Activated gamma-delta T cell treated with anti-CD3 and anti-CD28 coated beads, Interleukin-2, amount 50 U/mL, for 16 hours (primary cell): ENCODE measurements at regions not wholly inside any gene's neighbourhood (a gene's known extent, or its start where the extent isn't known, plus 50 kb on each side); places are given as distances from the start of the nearest gene placed in this dataset.
A peak's percentile ranks its signal among the peaks of the same experiment; 100 is the strongest.
"Not testable (repeated sequence)": the region's sequence is repeated elsewhere in the genome, so short reads cannot be mapped to it uniquely, and the experiment has no call there.

ENCODE experiments used
- DNase-seq: peaks from one replicate; pipeline ENCODE4 v3.0.0-alpha.2; 2020; ENCODE audit warnings: low read depth

- no peak for DNase-seq
These were observed 76.3 kb downstream of the DRAM2 start for GRCh38 chr1:111063595-111063994.

GRCh38 chr1:111062624-111063023, 77.3 kb downstream of the DRAM2 start:
- DNase-seq, result no peak

- no peak for DNase-seq
These were observed 77.8 kb downstream of the DRAM2 start for GRCh38 chr1:111062081-111062480.

- DNase-seq, result no peak
These were observed 85.2 kb downstream of the DRAM2 start for GRCh38 chr1:111054656-111055055.

- no peak for DNase-seq
These were observed 87.6 kb downstream of the DRAM2 start for GRCh38 chr1:111052246-111052645.

GRCh38 chr1:111048253-111048652, 84.5 kb upstream of the LRIF1 start:
- not testable (repeated sequence) for DNase-seq

GRCh38 chr1:111045033-111045722, 81.5 kb upstream of the LRIF1 start:
- DNase-seq, result no peak

- peak; percentile 25 for DNase-seq
These were observed 68.7 kb upstream of the LRIF1 start for GRCh38 chr1:111032295-111032897.

GRCh38 chr1:111030590-111030989, 66.9 kb upstream of the LRIF1 start:
- DNase-seq, result peak; percentile 35

GRCh38 chr1:111025109-111025508, 61.4 kb upstream of the LRIF1 start:
- no peak for DNase-seq

GRCh38 chr1:111015222-111015621, 51.5 kb upstream of the LRIF1 start:
- no peak for DNase-seq
